Peyer's patch (tissue), 4 donors: ENCODE measurements at regions not wholly inside any gene's neighbourhood (a gene's known extent, or its start where the extent isn't known, plus 50 kb on each side); places are given as distances from the start of the nearest gene placed in this dataset.

Experiments used
- DNase-seq, 3 donors: peaks; one replicate each; pipeline ENCODE4 v3.0.0-alpha.2; 2017 to 2019
- H3K27ac ChIP-seq, 4 donors: fragments of 200-600 bp; sonication (generic); one replicate each; pipeline ENCODE4 v1.5.1; 2016 to 2019
- H3K27me3 ChIP-seq, 2 donors: fragments of 200-600 bp; sonication (generic); one replicate each; pipeline ENCODE4 v1.5.1; 2019
- H3K36me3 ChIP-seq, 3 donors: fragments of 200-600 bp; sonication (generic); one replicate each; pipeline ENCODE4 v1.5.1; 2016 to 2019
- H3K4me1 ChIP-seq, 4 donors: fragments of 200-600 bp; sonication (generic); one replicate each; pipeline ENCODE4 v1.5.1; 2016 to 2019
- H3K4me3 ChIP-seq, 4 donors: fragments of 200-600 bp; sonication (generic); 1 replicate in 3 of 4; 2 replicates in 1 of 4; pipeline ENCODE4 v1.5.1; 2016 to 2019; ENCODE audit warnings: mild to moderate bottlenecking in 1 of 4
- H3K9me3 ChIP-seq, 4 donors: fragments of 200-600 bp; sonication (generic); one replicate each; pipeline ENCODE4 v1.5.1; 2016 to 2019; ENCODE audit warnings: mild to moderate bottlenecking in 1 of 4
- CTCF ChIP-seq, 6 experiments: fragments of 450-650 bp in 4 of 6; fragments of 200-600 bp in 2 of 6; sonication (generic) in 1 of 6; IDR thresholded peaks; one replicate each; pipeline ENCODE4 v1.5.1; 2017 to 2019; ENCODE audit warnings: antibody characterized with exemption in 6 of 6, mild to moderate bottlenecking in 3 of 6, moderate library complexity in 1 of 6
- POLR2A ChIP-seq, 2 donors: fragments of 450-650 bp; IDR thresholded peaks; one replicate each; pipeline ENCODE4 v1.5.1; 2017; ENCODE audit warnings: antibody characterized with exemption in 2 of 2, mild to moderate bottlenecking in 2 of 2, moderate library complexity in 2 of 2

- Histone ChIP-seq H3K4me3 (no peak overlapping the region), H3K27me3 (no peaks in the 10 kb centered on the region), H3K4me1 (no peaks in the 10 kb centered on the region), H3K9me3 (no peaks in the 10 kb centered on the region), H3K27ac (no peak overlapping the region), H3K36me3 (no peaks in the 10 kb centered on the region)
- DNase-seq, result peak in 1 of 3 donors; percentile 21
- TF ChIP-seq POLR2A (IDR thresholded peaks at IDR 0.05) (no peak), CTCF (IDR thresholded peaks at IDR 0.05) (no peak)
Observed at GRCh38 chr11:69243496-69244200, 50.3 kb upstream of the MYEOV start.
